Colonic mucosa (tissue), 4 donors: ENCODE measurements at regions not wholly inside any gene's neighbourhood (a gene's known extent, or its start where the extent isn't known, plus 50 kb on each side); places are given as distances from the start of the nearest gene placed in this dataset.

ENCODE experiments used
- DNase-seq: peaks from one replicate; pipeline ENCODE4 v3.0.0-alpha.2; 2020
- H3K27ac ChIP-seq: fragments of 200-600 bp; one replicate; pipeline ENCODE4 v1.8.0; 2021
- H3K27me3 ChIP-seq: fragments of 200-600 bp; one replicate; pipeline ENCODE4 v1.8.0; 2021
- H3K36me3 ChIP-seq: fragments of 200-600 bp; one replicate; pipeline ENCODE4 v1.8.0; 2021
- H3K4me1 ChIP-seq: fragments of 200-600 bp; one replicate; pipeline ENCODE4 v1.8.0; 2021; ENCODE audit warnings: mild to moderate bottlenecking
- H3K4me3 ChIP-seq: fragments of 200-600 bp; one replicate; pipeline ENCODE4 v1.8.0; 2021
- H3K9ac ChIP-seq, 2 donors: one replicate each; pipeline ENCODE4 v1.7.0; 2013; ENCODE audit warnings: control low read depth in 2 of 2, low read depth in 2 of 2, low read length in 2 of 2
- H3K9me3 ChIP-seq: fragments of 200-600 bp; one replicate; pipeline ENCODE4 v1.8.0; 2021
- intact Hi-C: fragments of 100-400 bp; cut with DNase I; formaldehyde crosslinking; loops from one replicate; pipeline ENCODE4 v1.14.1; 2022
- TF ChIP-seq, protein P1 (sequence below): fragments of 200-600 bp; IDR thresholded peaks from one replicate; pipeline ENCODE4 v1.8.0; 2022; ENCODE audit warnings: antibody characterized with exemption, mild to moderate bottlenecking
- donor health status: healthy.
- donor health status: DM: no; HTN: no; CAD: no.
- donor health status: DM: no; HTN: no; CAD: no.

DNA sequence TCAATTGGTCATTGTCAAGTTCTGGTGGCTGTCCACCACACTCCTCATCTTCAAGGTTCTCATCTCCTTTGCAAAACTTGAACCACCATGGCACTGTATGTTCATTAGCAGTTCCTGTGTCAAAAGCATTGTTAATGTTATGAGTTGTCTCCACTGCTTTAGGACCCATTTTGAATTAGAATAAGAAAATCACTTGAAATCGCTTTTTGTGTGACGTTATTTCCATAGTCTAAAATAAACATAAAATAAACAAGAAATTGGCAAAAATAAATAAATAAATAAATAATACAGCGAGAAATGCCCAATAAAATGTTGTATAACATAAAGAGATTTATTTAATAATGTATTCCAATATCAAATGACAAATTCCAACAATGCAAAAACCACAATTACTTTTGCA, 195.5 kb upstream of the CDC14C start:
- Histone ChIP-seq H3K4me3 (no peak overlapping the region), H3K4me1 (no peaks in the 10 kb centered on the region), H3K27ac (no peak overlapping the region), H3K36me3 (no peaks in the 10 kb centered on the region), H3K9me3 (no peaks in the 10 kb centered on the region), H3K27me3 (no peaks in the 10 kb centered on the region), H3K9ac (no peak overlapping the region)
- TF ChIP-seq, protein P1, sequence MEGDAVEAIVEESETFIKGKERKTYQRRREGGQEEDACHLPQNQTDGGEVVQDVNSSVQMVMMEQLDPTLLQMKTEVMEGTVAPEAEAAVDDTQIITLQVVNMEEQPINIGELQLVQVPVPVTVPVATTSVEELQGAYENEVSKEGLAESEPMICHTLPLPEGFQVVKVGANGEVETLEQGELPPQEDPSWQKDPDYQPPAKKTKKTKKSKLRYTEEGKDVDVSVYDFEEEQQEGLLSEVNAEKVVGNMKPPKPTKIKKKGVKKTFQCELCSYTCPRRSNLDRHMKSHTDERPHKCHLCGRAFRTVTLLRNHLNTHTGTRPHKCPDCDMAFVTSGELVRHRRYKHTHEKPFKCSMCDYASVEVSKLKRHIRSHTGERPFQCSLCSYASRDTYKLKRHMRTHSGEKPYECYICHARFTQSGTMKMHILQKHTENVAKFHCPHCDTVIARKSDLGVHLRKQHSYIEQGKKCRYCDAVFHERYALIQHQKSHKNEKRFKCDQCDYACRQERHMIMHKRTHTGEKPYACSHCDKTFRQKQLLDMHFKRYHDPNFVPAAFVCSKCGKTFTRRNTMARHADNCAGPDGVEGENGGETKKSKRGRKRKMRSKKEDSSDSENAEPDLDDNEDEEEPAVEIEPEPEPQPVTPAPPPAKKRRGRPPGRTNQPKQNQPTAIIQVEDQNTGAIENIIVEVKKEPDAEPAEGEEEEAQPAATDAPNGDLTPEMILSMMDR: no peak
- intact Hi-C loops: no loop called here
- DNase-seq: no peak

DNA sequence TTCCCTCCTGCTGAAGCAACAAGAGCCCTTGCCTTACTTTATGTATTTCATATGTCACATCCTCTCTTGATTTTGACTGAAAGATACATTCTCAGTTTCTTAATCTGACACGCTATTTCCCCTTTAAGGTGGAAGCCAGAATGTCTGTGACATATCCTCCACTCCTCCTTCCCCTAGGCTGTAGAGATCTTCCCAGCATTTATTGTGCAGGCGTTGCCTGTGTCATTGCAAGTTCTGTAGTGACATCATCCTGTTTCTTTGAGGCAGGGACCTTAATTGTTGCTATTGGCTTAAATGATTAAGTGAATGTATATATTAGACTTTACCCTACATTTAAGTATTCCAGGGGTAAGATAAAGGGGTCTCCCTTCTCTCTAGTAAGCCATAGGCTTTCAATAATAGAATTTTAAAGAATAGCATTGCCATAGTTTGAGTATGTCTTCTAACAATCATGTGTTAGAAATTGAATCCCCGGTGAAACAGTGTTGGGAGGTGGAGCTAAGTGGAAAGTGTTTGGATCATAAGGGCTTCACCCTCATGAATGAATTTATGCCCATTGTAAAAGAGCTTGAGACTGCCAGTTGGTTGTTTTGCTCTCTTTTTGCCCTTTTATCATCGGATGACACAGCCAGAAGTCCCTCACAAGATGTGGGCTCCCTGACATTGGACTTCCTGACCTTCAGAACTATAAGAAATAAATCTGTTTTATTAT, 189.5 kb upstream of the CDC14C start:
- Histone ChIP-seq H3K36me3 (no peaks in the 10 kb centered on the region), H3K9me3 (no peaks in the 10 kb centered on the region), H3K27me3 (no peaks in the 10 kb centered on the region), H3K27ac (no peak overlapping the region), H3K4me1 (no peaks in the 10 kb centered on the region), H3K9ac (no peak overlapping the region), H3K4me3 (no peak overlapping the region)
- no peak for DNase-seq
- TF ChIP-seq, protein P1: no peak
- intact Hi-C loops: no loop called here

DNA sequence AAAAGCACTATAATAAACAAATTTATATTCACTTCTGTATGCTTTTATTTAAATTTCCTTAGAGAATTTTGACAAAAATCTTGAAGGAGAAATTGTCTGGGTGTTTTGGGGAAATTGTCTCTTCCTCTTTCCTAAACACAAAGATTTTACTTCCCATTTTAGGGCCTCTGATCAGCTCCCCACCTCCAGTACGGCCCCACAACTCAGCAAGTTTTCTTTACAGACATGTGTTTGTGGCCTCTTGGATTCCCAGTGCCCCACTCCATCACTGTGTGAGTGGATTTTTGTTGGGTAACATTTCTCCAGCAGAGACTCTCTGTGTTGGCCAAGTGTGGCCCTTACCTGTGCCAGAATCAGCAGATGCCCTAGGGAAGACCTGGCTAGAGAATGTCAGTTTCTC, 182.8 kb upstream of the CDC14C start:
- Histone ChIP-seq H3K9me3 (no peaks in the 10 kb centered on the region), H3K27ac (no peak overlapping the region), H3K4me3 (no peak overlapping the region), H3K4me1 (no peaks in the 10 kb centered on the region), H3K27me3 (no peaks in the 10 kb centered on the region), H3K9ac (no peak overlapping the region), H3K36me3 (no peaks in the 10 kb centered on the region)
- DNase-seq: no peak
- TF ChIP-seq, protein P1: no peak
- intact Hi-C loops: no loop called here

- Histone ChIP-seq H3K27ac (no peak overlapping the region), H3K9ac (no peak overlapping the region), H3K9me3 (no peaks in the 10 kb centered on the region), H3K27me3 (no peaks in the 10 kb centered on the region), H3K4me1 (no peaks in the 10 kb centered on the region), H3K36me3 (no peaks in the 10 kb centered on the region), H3K4me3 (no peak overlapping the region)
- no peak for DNase-seq
- intact Hi-C loops: no loop called here
- TF ChIP-seq, protein P1: no peak
Measured at GRCh38 chr7:48742079-48742798, 182.1 kb upstream of the CDC14C start.

DNA sequence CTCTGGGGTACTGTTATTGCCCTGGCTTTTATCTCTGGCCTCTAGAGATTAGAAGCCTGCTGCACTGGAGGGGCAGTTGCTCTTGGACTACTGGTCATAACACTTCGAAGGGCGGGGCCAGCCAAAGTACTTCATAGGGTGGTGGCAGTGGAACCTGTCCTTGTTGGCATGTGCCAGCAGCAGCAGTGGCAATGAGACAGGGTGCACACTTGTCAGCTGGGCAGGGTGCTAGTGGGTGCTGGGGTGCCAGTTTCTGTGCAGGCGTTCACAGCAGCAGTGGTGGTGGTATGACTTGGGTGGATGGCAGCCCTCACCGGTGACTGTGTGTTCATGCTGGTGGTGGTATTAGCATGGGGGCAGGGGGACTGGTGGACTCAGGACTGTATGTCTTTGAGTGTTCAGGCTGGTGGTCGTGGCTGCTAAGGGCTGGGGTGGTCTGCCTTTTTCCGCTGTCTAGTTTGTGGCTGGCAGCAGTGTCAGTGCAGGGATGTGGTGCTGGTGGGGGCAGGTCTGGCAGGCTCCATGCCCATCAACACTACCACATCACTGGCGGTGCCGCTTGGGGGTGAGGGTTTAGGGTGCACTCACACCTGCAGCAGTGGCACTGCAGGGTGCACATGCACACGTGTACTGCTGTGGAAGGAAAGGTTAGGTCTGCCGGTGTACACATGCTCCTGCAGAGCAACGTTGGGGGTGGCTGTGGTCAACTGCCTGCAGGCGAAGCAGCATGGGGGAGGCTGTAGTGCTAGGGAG, 176.1 kb upstream of the CDC14C start:
- intact Hi-C loops: no loop called here
- Histone ChIP-seq H3K27ac (no peak overlapping the region), H3K27me3 (no peaks in the 10 kb centered on the region), H3K4me3 (no peak overlapping the region), H3K9ac (no peak overlapping the region), H3K4me1 (no peaks in the 10 kb centered on the region), H3K36me3 (no peaks in the 10 kb centered on the region), H3K9me3 (no peaks in the 10 kb centered on the region)
- no peak for DNase-seq
- TF ChIP-seq, protein P1: no peak
